ENCODE measurements at regions not wholly inside any gene's neighbourhood (a gene's known extent, or its start where the extent isn't known, plus 50 kb on each side); places are given as distances from the start of the nearest gene placed in this dataset.

DNA sequence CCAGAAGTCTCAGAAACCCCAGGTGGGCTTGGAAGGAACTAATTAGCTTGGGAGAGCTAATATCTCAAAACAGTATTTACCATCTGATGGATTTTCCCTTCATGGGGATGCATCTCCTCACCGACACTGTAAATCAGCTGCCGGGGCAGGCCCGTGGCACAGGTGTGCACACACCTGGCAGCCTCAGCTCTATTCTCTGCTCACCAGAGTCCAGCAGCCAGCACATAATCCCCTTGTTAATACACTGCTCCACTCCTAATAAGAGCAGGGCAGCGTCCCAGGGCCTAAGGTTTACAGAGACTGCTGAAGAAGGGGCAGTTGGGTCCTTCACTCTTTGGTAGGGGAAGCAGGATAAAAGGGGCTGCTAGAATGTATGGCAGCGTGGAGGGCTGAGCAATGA lies 200.0 kb downstream of the TOMM20 start:
- Histone ChIP-seq H3K36me3 (ENCODE audit: control insufficient read depth, insufficient read depth, low read length) (no peaks in the 10 kb centered on the region), H3K4me1 (replicated peaks in 1 of 2; ENCODE audit: control insufficient read depth in 2 of 2, insufficient read depth in 2 of 2, low read length in 2 of 2) (peaks cover 0 to 7% of the 10 kb centered on the region in 2 experiments; a peak in 3 of 5 replicates), H3K4me3 (no peak overlapping the region), H2AFZ (ENCODE audit: low read depth, low read length) (no peak overlapping the region; the same call in 1 of the 2 replicates), H3K79me2 (ENCODE audit: control insufficient read depth, insufficient read depth, low read length) (no peaks in the 10 kb centered on the region), H3K9me1 (ENCODE audit: control insufficient read depth, insufficient read depth, low read length) (no peaks in the 10 kb centered on the region), H3K9ac (ENCODE audit: insufficient read depth in 1 of 2, low read depth in 2 of 2, low read length in 2 of 2) (no peak overlapping the region; a peak in 1 of 4 replicates), H4K20me1 (replicated peaks; ENCODE audit: control insufficient read depth, insufficient read depth, low read length) (no peaks in the 10 kb centered on the region), H3K27me3 (ENCODE audit: control insufficient read depth in 2 of 2, insufficient read depth in 2 of 2, low read length in 2 of 2) (no peaks in the 10 kb centered on the region), H3K4me2 (ENCODE audit: insufficient read depth, low read length) (no peak overlapping the region), H3K9me3 (replicated peaks; ENCODE audit: control insufficient read depth, insufficient read depth, low read depth, low read length) (no peaks in the 10 kb centered on the region), H3K27ac (ENCODE audit: extremely low read depth, low read depth, low read length) (no peak overlapping the region)
- POLR2A ChIA-PET = interaction anchor here (0.8 to 1.1 kb wide), 4 partner anchors 10 to 15 kb away, joined by 3 to 4 read pairs (median 3); no protein-coding TSS in a partner anchor
- DNase-seq (ENCODE audit: extremely low read depth in 1 of 4, low spot score in 3 of 4) (no peak), FAIRE-seq (no peak), ATAC-seq (no peak)
- peak; percentile 10 for TF ChIP-seq ZFP36 (IDR thresholded peaks at IDR 0.05; ENCODE audit: low read depth, low read length, partially characterized antibody)
- TF ChIP-seq SRSF1 (IDR thresholded peaks at IDR 0.05; ENCODE audit: low read depth, low read length) = no peak
- TF ChIP-seq NFIC (IDR thresholded peaks at IDR 0.05) = no peak
- no peak for TF ChIP-seq ZNF280B (CRISPR knock-in tag; IDR thresholded peaks at IDR 0.05)
- TF ChIP-seq ZNF174 (CRISPR knock-in tag; IDR thresholded peaks at IDR 0.05) = no peak
- no peak for TF ChIP-seq U2AF2 (optimal IDR thresholded peaks at IDR 0.05; ENCODE audit: low read depth, low read length)
- CTCF ChIA-PET (ENCODE audit: low intra/inter-chr PET ratio) = no interaction called here
- intact Hi-C loops (cut with micrococcal nuclease) = no loop called here
- in situ Hi-C loops (cut with MboI) = no loop called here
- BruUV-seq (replicated peaks) = no TSS peak
- 48% methylated on average over 5 of the region's 5 CpGs for WGBS (ENCODE audit: insufficient coverage, low coverage, missing lambda C conversion rate)

Data from K562 (cell line).